Heart left ventricle (tissue), 16 donors: ENCODE measurements at regions not wholly inside any gene's neighbourhood (a gene's known extent, or its start where the extent isn't known, plus 50 kb on each side); places are given as distances from the start of the nearest gene placed in this dataset.

Source experiments
- ATAC-seq, 4 donors: fragments of 200-7000 bp; cut with Tn5 transposase; one replicate each; pipeline ENCODE4 v1.9.1; 2020 to 2022; ENCODE audit warnings: moderate library complexity in 4 of 4, mild to moderate bottlenecking in 3 of 4, moderate number of reproducible peaks in 1 of 4
- DNase-seq, 5 donors: peaks; one replicate each; pipeline ENCODE4 v3.0.0-alpha.2; 2020
- H3K27ac ChIP-seq, 12 donors: fragments of 200-600 bp; sonication (generic) in 4 of 12; one replicate each; pipeline versions ENCODE4 v1.5.0 to v1.8.0; 2016 to 2022; ENCODE audit warnings: mild to moderate bottlenecking in 2 of 12
- H3K27me3 ChIP-seq, 9 donors: fragments of 200-600 bp; sonication (generic) in 2 of 9; one replicate each; pipeline versions ENCODE4 v1.5.1 to v1.8.0; 2016 to 2022; ENCODE audit warnings: mild to moderate bottlenecking in 3 of 9
- H3K36me3 ChIP-seq, 9 donors: fragments of 200-600 bp; sonication (generic) in 2 of 9; one replicate each; pipeline versions ENCODE4 v1.5.0 to v1.8.0; 2018 to 2022; ENCODE audit warnings: mild to moderate bottlenecking in 2 of 9
- H3K4me1 ChIP-seq, 12 donors: fragments of 200-600 bp; sonication (generic) in 4 of 12; one replicate each; pipeline versions ENCODE4 v1.5.0 to v1.8.0; 2016 to 2022; ENCODE audit warnings: mild to moderate bottlenecking in 3 of 12
- H3K4me3 ChIP-seq, 12 donors: fragments of 200-600 bp; sonication (generic) in 4 of 12; one replicate each; pipeline versions ENCODE4 v1.5.0 to v1.8.0; 2017 to 2022; ENCODE audit warnings: mild to moderate bottlenecking in 9 of 12, moderate library complexity in 4 of 12
- H3K9me3 ChIP-seq, 12 donors: fragments of 200-600 bp; sonication (generic) in 4 of 12; one replicate each; pipeline versions ENCODE4 v1.5.0 to v1.8.0; 2016 to 2022; ENCODE audit warnings: mild to moderate bottlenecking in 1 of 12
- POLR2A ChIP-seq, 2 donors: fragments of 450-650 bp; IDR thresholded peaks; one replicate each; pipeline ENCODE4 v1.6.1; 2017; ENCODE audit warnings: antibody characterized with exemption in 2 of 2, mild to moderate bottlenecking in 2 of 2, moderate library complexity in 2 of 2
- WGBS, 4 donors: extraction: QIAGEN DNeasy Blood & Tissue Kit in 2 of 4; methylation state at CpG; one replicate each; pipeline versions ENCODE4 v1.1.5 to v1.1.7; 2013 to 2018; 5-methylcytosine and 5-hydroxymethylcytosine counted together
- intact Hi-C, 10 donors: fragments of 100-400 bp; cut with DNase I; formaldehyde crosslinking; loops; one replicate each; pipeline versions ENCODE4 v1.11.1 to v1.14.2; 2022
- TF ChIP-seq, protein P1 (sequence below), 12 donors: fragments of 200-600 bp; sonication (generic) in 4 of 12; IDR thresholded peaks; one replicate each; pipeline versions ENCODE4 v1.5.0 to v1.8.0; 2018 to 2022; ENCODE audit warnings: antibody characterized with exemption in 12 of 12, mild to moderate bottlenecking in 5 of 12
- donor health status: ischemic (EF 13 %, LVEDD 7.1; RV severe dilation, severe dysfunction).
- donor health status: healthy with polysubstance abuse.
- donor health status: DM: no; HTN: yes; CAD: no.
- donor health status: DM: no; HTN: no; CAD: no.
- donor health status: ischemic (EF 25% LVEDD 6.9; RV normal size, moderate dysfunction).
- donor health status: ischemic (EF 25% LVEDD 5.7; RV mildly dilated, moderate dysfunction).
- donor health status: healthy.
- donor health status: DM: yes; HTN: yes; CAD: no.
- donor health status: ischemic (EF 35%, LVEDD 5.7; RV mildly dilated, moderate dysfunction).
- donor health status: nonischemic (EF 11% LVEDD 7.7; RV severe dilation, severe dysfunction).
- donor health status: DM: yes; HTN: yes; CAD: no.
- donor health status: PGD.
- donor health status: ischemic (EF 29% LVEDD 5.4; RV normal size, mild dysfunction).
- donor health status: nonischemic (EF 23%, LVEDD 6.1; RV moderate dilation, normal function).

GRCh38 chr15:73821181-73821580 lies 52.2 kb upstream of the TBC1D21 start:
- no peak for DNase-seq
- H3K27ac ChIP-seq, result no peak overlapping the region
- no peaks in the 10 kb centered on the region for H3K36me3 ChIP-seq
- H3K4me1 ChIP-seq, result no peaks in the 10 kb centered on the region
- no peak for ATAC-seq
- H3K4me3 ChIP-seq, result no peak overlapping the region
- WGBS, 4 donors, result 69 to 81% (median 74%) methylated on average over 2 of the region's 2 CpGs
- H3K9me3 ChIP-seq, result no peaks in the 10 kb centered on the region
- TF ChIP-seq, protein P1, sequence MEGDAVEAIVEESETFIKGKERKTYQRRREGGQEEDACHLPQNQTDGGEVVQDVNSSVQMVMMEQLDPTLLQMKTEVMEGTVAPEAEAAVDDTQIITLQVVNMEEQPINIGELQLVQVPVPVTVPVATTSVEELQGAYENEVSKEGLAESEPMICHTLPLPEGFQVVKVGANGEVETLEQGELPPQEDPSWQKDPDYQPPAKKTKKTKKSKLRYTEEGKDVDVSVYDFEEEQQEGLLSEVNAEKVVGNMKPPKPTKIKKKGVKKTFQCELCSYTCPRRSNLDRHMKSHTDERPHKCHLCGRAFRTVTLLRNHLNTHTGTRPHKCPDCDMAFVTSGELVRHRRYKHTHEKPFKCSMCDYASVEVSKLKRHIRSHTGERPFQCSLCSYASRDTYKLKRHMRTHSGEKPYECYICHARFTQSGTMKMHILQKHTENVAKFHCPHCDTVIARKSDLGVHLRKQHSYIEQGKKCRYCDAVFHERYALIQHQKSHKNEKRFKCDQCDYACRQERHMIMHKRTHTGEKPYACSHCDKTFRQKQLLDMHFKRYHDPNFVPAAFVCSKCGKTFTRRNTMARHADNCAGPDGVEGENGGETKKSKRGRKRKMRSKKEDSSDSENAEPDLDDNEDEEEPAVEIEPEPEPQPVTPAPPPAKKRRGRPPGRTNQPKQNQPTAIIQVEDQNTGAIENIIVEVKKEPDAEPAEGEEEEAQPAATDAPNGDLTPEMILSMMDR (IDR thresholded peaks at IDR 0.05), result no peak
- TF ChIP-seq POLR2A (IDR thresholded peaks at IDR 0.05), result no peak
- intact Hi-C loops, result no loop called here
- H3K27me3 ChIP-seq, result no peaks in the 10 kb centered on the region

DNA sequence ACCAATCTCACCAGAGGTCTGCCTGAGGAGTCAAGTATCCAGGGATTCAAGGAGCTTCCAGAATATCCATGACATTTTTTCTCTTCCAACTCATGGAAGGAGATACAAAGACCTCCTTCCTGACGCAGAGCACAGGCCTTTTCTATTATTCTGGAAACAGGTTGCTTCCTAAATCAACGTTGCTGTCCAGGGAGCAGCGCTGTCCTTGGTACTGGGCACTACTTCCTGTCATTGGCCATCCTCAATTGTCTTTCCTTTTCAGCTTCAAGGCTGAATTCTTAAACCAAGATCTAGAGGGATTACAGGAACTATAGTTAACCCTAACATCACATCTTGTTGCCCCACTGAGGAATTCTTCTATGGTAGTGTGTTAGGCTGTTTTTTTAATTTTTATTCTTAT lies 50.4 kb upstream of the TBC1D21 start:
- no peak for ATAC-seq
- 18 to 22% (median 20%) methylated on average over 3 of the region's 3 CpGs for WGBS, 4 donors
- no peak for TF ChIP-seq POLR2A (IDR thresholded peaks at IDR 0.05)
- TF ChIP-seq, protein P1 (IDR thresholded peaks at IDR 0.05), result no peak
- intact Hi-C loops, result no loop called here
- H3K27me3 ChIP-seq, result no peaks in the 10 kb centered on the region
- DNase-seq, result no peak
- no peaks in the 10 kb centered on the region for H3K36me3 ChIP-seq
- H3K4me3 ChIP-seq, result no peak overlapping the region
- H3K4me1 ChIP-seq, result no peaks in the 10 kb centered on the region
- no peaks in the 10 kb centered on the region for H3K9me3 ChIP-seq
- H3K27ac ChIP-seq, result no peak overlapping the region
